ENCODE measurements at regions not wholly inside any gene's neighbourhood (a gene's known extent, or its start where the extent isn't known, plus 50 kb on each side); places are given as distances from the start of the nearest gene placed in this dataset.

DNA sequence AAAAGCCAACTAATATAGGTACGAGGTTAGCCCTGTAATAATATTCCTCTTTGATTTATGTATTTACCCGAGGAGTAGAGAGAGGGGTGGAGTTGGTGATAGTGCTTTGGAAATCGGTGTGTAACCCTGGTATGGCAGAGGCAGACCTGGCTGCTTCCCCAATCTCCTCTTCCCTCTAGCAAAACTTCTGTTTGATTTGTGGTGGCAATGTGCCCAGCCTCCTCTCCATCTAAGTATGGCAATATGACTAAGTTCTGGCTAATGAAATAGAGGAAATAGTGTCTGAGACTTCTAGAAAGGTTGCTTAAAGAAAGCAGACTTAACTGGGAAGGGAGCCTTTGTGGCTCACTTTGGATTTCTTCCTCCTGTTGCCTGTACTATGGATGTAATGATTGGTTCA, 491.1 kb downstream of the ENC1 start:
- TF ChIP-seq, protein P1, sequence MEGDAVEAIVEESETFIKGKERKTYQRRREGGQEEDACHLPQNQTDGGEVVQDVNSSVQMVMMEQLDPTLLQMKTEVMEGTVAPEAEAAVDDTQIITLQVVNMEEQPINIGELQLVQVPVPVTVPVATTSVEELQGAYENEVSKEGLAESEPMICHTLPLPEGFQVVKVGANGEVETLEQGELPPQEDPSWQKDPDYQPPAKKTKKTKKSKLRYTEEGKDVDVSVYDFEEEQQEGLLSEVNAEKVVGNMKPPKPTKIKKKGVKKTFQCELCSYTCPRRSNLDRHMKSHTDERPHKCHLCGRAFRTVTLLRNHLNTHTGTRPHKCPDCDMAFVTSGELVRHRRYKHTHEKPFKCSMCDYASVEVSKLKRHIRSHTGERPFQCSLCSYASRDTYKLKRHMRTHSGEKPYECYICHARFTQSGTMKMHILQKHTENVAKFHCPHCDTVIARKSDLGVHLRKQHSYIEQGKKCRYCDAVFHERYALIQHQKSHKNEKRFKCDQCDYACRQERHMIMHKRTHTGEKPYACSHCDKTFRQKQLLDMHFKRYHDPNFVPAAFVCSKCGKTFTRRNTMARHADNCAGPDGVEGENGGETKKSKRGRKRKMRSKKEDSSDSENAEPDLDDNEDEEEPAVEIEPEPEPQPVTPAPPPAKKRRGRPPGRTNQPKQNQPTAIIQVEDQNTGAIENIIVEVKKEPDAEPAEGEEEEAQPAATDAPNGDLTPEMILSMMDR (IDR thresholded peaks at IDR 0.05) = no peak
- TF ChIP-seq POLR2A (IDR thresholded peaks at IDR 0.05) = no peak

Measured in testis (tissue), 2 donors.